A549 (cell line): ENCODE measurements at regions not wholly inside any gene's neighbourhood (a gene's known extent, or its start where the extent isn't known, plus 50 kb on each side); places are given as distances from the start of the nearest gene placed in this dataset.

Experiments
- ATAC-seq, 2 experiments: fragments of 200-7000 bp in 1 of 2; fragments of >200 bp in 1 of 2; cut with Nextera tagmentation in 1 of 2; cut with Tn5 transposase in 1 of 2; 3 replicates each; pipeline versions ENCODE4 v1.8.0 to v1.9.1; 2018 to 2020; ENCODE audit warnings: mild to moderate bottlenecking in 1 of 2, moderate library complexity in 1 of 2
- CTCF ChIA-PET: fragments of 300-600 bp; sonication (Branson Sonifier 250); formaldehyde crosslinking; extraction: SDS; loops from one replicate; lab custom pipeline; 2021; ENCODE audit warnings: antibody characterized with exemption, inconsistent platforms; lab: Yijun Ruan, JAX
- POLR2A ChIA-PET: fragments of 350-600 bp; formaldehyde crosslinking; extraction: SDS; loops from one replicate; lab custom pipeline; 2021; ENCODE audit warnings: antibody characterized with exemption, inconsistent platforms; lab: Yijun Ruan, JAX
- DNase-seq, 2 experiments: peaks; one replicate each; pipeline versions ENCODE4 v3.0.0 to v3.0.0-alpha.2; 2011 to 2016; ENCODE audit warnings: low read depth in 1 of 2, low spot score in 1 of 2
- FAIRE-seq: peaks from 2 replicates; lab custom pipeline; 2011; peaks lifted over from hg19 to GRCh38; lab: Jason Lieb, UNC
- H3K27ac ChIP-seq, 2 experiments: fragments of >200 bp; sonication (Bioruptor Twin); formaldehyde crosslinking; 3 replicates each; pipeline ENCODE4 v1.5.1; 2016 to 2017
- H3K4me1 ChIP-seq: fragments of >200 bp; sonication (Bioruptor Twin); formaldehyde crosslinking; 3 replicates; pipeline ENCODE4 v1.6.1; 2016
- H3K4me2 ChIP-seq: fragments of >200 bp; sonication (Bioruptor Twin); formaldehyde crosslinking; 3 replicates; pipeline ENCODE4 v1.6.1; 2016
- H3K4me3 ChIP-seq: fragments of >200 bp; sonication (Bioruptor Twin); formaldehyde crosslinking; 3 replicates; pipeline ENCODE4 v1.5.1; 2016
- H3K9me3 ChIP-seq: fragments of >200 bp; sonication (Bioruptor Twin); formaldehyde crosslinking; 3 replicates; pipeline ENCODE4 v1.6.1; 2016
- BHLHE40 ChIP-seq: IDR thresholded peaks from 2 replicates; pipeline ENCODE4 v1.6.1; 2012; ENCODE audit warnings: low read depth, low read length, inconsistent platforms
- CBX2 ChIP-seq: fragments of 200-600 bp; sonication (generic); IDR thresholded peaks from 2 replicates; pipeline ENCODE4 v1.6.1; 2016; ENCODE audit warnings: low read depth, mild to moderate bottlenecking, borderline replicate concordance
- CBX8 ChIP-seq: fragments of 200-600 bp; sonication (generic); IDR thresholded peaks from 2 replicates; pipeline ENCODE4 v1.6.1; 2016
- CEBPB ChIP-seq, 2 experiments: fragments of >200 bp in 1 of 2; sonication (Bioruptor Twin) in 1 of 2; formaldehyde crosslinking in 1 of 2; IDR thresholded peaks; 2 replicates each; pipeline ENCODE4 v1.6.1; 2012 to 2016
- CHD4 ChIP-seq: fragments of 200-600 bp; sonication (generic); IDR thresholded peaks from 2 replicates; pipeline ENCODE4 v1.6.1; 2016; ENCODE audit warnings: antibody characterized with exemption, mild to moderate bottlenecking, borderline replicate concordance
- E2F6 ChIP-seq: IDR thresholded peaks from 2 replicates; pipeline ENCODE4 v1.6.1; 2012; ENCODE audit warnings: low read depth, borderline replicate concordance
- EHMT2 ChIP-seq: fragments of 200-600 bp; sonication (generic); IDR thresholded peaks from 2 replicates; pipeline ENCODE4 v1.6.1; 2016; ENCODE audit warnings: antibody characterized with exemption, low read depth, mild to moderate bottlenecking, moderate library complexity
- ESRRA ChIP-seq: fragments of 150-350 bp; IDR thresholded peaks from 2 replicates; pipeline ENCODE4 v1.6.1; 2014; ENCODE audit warnings: mild to moderate bottlenecking, low read length, borderline replicate concordance
- FOSL2 ChIP-seq, 2 experiments: fragments of 450-650 bp in 1 of 2; fragments of >200 bp in 1 of 2; sonication (Bioruptor Twin) in 1 of 2; formaldehyde crosslinking; IDR thresholded peaks; 2 replicates each; pipeline versions ENCODE4 v1.5.0 to v1.6.1; 2016 to 2020; ENCODE audit warnings: mild to moderate bottlenecking in 1 of 2, moderate library complexity in 1 of 2
- FOXS1 ChIP-seq: fragments of 250-450 bp; sonication (Bioruptor Pico); IDR thresholded peaks from 2 replicates; pipeline ENCODE4 v1.5.0; 2020; ENCODE audit warnings: mild to moderate bottlenecking, moderate library complexity
- GATA3 ChIP-seq: IDR thresholded peaks from 2 replicates; pipeline ENCODE4 v1.6.1; 2012; ENCODE audit warnings: borderline replicate concordance
- HDAC2 ChIP-seq: fragments of 200-600 bp; sonication (generic); IDR thresholded peaks from 2 replicates; pipeline ENCODE4 v1.6.1; 2016
- HES2 ChIP-seq: fragments of >200 bp; sonication (Bioruptor Twin); formaldehyde crosslinking; IDR thresholded peaks from 2 replicates; pipeline ENCODE4 v1.6.1; 2016
- HEYL ChIP-seq: fragments of 250-450 bp; sonication (Bioruptor Pico); IDR thresholded peaks from 2 replicates; pipeline ENCODE4 v1.8.0; 2021; ENCODE audit warnings: mild to moderate bottlenecking, moderate library complexity
- HMGXB4 ChIP-seq: fragments of 250-450 bp; sonication (Bioruptor Pico); IDR thresholded peaks from 2 replicates; pipeline ENCODE4 v1.5.0; 2021; ENCODE audit warnings: mild to moderate bottlenecking, moderate library complexity, borderline replicate concordance
- HOXA7 ChIP-seq: fragments of 250-450 bp; sonication (Bioruptor Pico); IDR thresholded peaks from 2 replicates; pipeline ENCODE4 v1.5.0; 2020; ENCODE audit warnings: mild to moderate bottlenecking, moderate library complexity
- HOXB13 ChIP-seq: fragments of 250-450 bp; sonication (Bioruptor Pico); IDR thresholded peaks from 2 replicates; pipeline ENCODE4 v1.5.0; 2020; ENCODE audit warnings: low read depth, mild to moderate bottlenecking, moderate library complexity
- HOXB5 ChIP-seq: fragments of 250-450 bp; sonication (Bioruptor Pico); IDR thresholded peaks from 2 replicates; pipeline ENCODE4 v1.5.0; 2020; ENCODE audit warnings: mild to moderate bottlenecking, moderate library complexity
- JUNB ChIP-seq: fragments of >200 bp; sonication (Bioruptor Twin); formaldehyde crosslinking; IDR thresholded peaks from 2 replicates; pipeline ENCODE4 v1.6.1; 2016
- KDM1A ChIP-seq: fragments of 200-600 bp; sonication (generic); IDR thresholded peaks from 2 replicates; pipeline ENCODE4 v1.6.1; 2016; ENCODE audit warnings: low read depth, mild to moderate bottlenecking
- MAZ ChIP-seq: fragments of 150-350 bp; IDR thresholded peaks from 2 replicates; pipeline ENCODE4 v1.6.1; 2014; ENCODE audit warnings: antibody characterized with exemption, low read depth, low read length, borderline replicate concordance
- MYC ChIP-seq: IDR thresholded peaks from 2 replicates; pipeline ENCODE4 v1.6.1; 2012; ENCODE audit warnings: mild to moderate bottlenecking, inconsistent platforms, low read length, improper control_type of control experiment, borderline replicate concordance
- NFE2L2 ChIP-seq: fragments of 150-350 bp; conservative IDR thresholded peaks from 2 replicates; pipeline ENCODE4 v1.6.1; 2014; ENCODE audit warnings: low read length
- NPAS2 ChIP-seq: fragments of 250-450 bp; sonication (Bioruptor Pico); IDR thresholded peaks from 2 replicates; pipeline ENCODE4 v1.8.0; 2022; ENCODE audit warnings: mild to moderate bottlenecking, moderate library complexity, borderline replicate concordance
- POLR2AphosphoS2 ChIP-seq: conservative IDR thresholded peaks from 2 replicates; pipeline ENCODE4 v1.6.1; 2012; ENCODE audit warnings: low read length, improper control_type of control experiment, inconsistent platforms
- RCOR1 ChIP-seq: fragments of 150-350 bp; IDR thresholded peaks from 2 replicates; pipeline ENCODE4 v1.6.1; 2014; ENCODE audit warnings: antibody characterized with exemption, low read length, low read depth
- SMC3 ChIP-seq: fragments of >200 bp; sonication (Bioruptor Twin); formaldehyde crosslinking; IDR thresholded peaks from 3 replicates; pipeline ENCODE4 v1.6.1; 2018; ENCODE audit warnings: inconsistent platforms
- SREBF2 ChIP-seq: fragments of 450-650 bp; IDR thresholded peaks from 2 replicates; pipeline ENCODE4 v1.6.1; 2014; ENCODE audit warnings: mild to moderate bottlenecking, moderate library complexity
- TP53 ChIP-seq: fragments of 250-450 bp; sonication (Bioruptor Pico); IDR thresholded peaks from 2 replicates; pipeline ENCODE4 v1.5.0; 2021; ENCODE audit warnings: mild to moderate bottlenecking, moderate library complexity
- USF2 ChIP-seq: fragments of 450-650 bp; IDR thresholded peaks from 2 replicates; pipeline ENCODE4 v1.6.1; 2014; ENCODE audit warnings: antibody characterized with exemption
- ZFP36 ChIP-seq: fragments of 450-650 bp; IDR thresholded peaks from 2 replicates; pipeline ENCODE4 v1.6.1; 2014; ENCODE audit warnings: borderline replicate concordance; ENCODE audit not compliant: partially characterized antibody
- ZSCAN20 ChIP-seq: fragments of 250-450 bp; sonication (Bioruptor Pico); IDR thresholded peaks from 2 replicates; pipeline ENCODE4 v1.8.0; 2022; ENCODE audit warnings: mild to moderate bottlenecking, moderate library complexity
- WGBS: methylation state at CpG from one replicate; pipeline ENCODE4 v1.1.6; 2017; ENCODE audit errors: missing lambda C conversion rate; 5-methylcytosine and 5-hydroxymethylcytosine counted together

- DNase-seq = no peak
- POLR2A ChIA-PET = no interaction called here
- Histone ChIP-seq H3K9me3 (no peaks in the 10 kb centered on the region), H3K4me1 (no peaks in the 10 kb centered on the region), H3K4me3 (no peak overlapping the region), H3K27ac (no peak overlapping the region), H3K4me2 (no peak overlapping the region)
- TF ChIP-seq JUNB = no peak
- no peak for TF ChIP-seq KDM1A
- TF ChIP-seq NFE2L2 = no peak
- no peak for TF ChIP-seq USF2
- no peak for TF ChIP-seq CBX8
- TF ChIP-seq HES2 = no peak
- TF ChIP-seq HDAC2 = no peak
- no peak for TF ChIP-seq TP53 (CRISPR knock-in tag)
- no peak for TF ChIP-seq EHMT2
- TF ChIP-seq RCOR1 = no peak
- no peak for TF ChIP-seq SREBF2
- TF ChIP-seq CEBPB (IDR thresholded peaks at IDR 0.05) = no peak
- CTCF ChIA-PET = no interaction called here
- no peak for ATAC-seq
- FAIRE-seq = no peak
- WGBS = 45% methylated on average over 5 of the region's 5 CpGs
Observed at GRCh38 chr22:22946131-22946530, 58.5 kb downstream of the IGLL5 start.

- ChIA-PET POLR2A (no interaction called here), CTCF (interaction anchor here (0.9 to 1.8 kb wide), 4 partner anchors 10 to 485 kb away, joined by 3 to 7 read pairs (median 4); no protein-coding TSS in a partner anchor)
- no peak overlapping the region for H3K4me2 ChIP-seq
- no peaks in the 10 kb centered on the region for H3K9me3 ChIP-seq
- no peak overlapping the region for H3K27ac ChIP-seq
- ATAC-seq (no peak), FAIRE-seq (no peak), DNase-seq (no peak)
- H3K4me3 ChIP-seq = no peak overlapping the region
- WGBS = 40% methylated on average over 7 of the region's 10 CpGs
- H3K4me1 ChIP-seq = no peaks in the 10 kb centered on the region
- no peak for TF ChIP-seq MAZ
- no peak for TF ChIP-seq HMGXB4 (CRISPR knock-in tag)
- no peak for TF ChIP-seq MYC
- no peak for TF ChIP-seq HOXA7 (CRISPR knock-in tag)
- no peak for TF ChIP-seq HDAC2
- no peak for TF ChIP-seq CHD4
- no peak for TF ChIP-seq SREBF2
- TF ChIP-seq JUNB = no peak
- no peak for TF ChIP-seq NPAS2 (CRISPR knock-in tag)
- TF ChIP-seq HOXB13 (CRISPR knock-in tag) = no peak
- no peak for TF ChIP-seq HEYL (CRISPR knock-in tag)
- TF ChIP-seq CEBPB (IDR thresholded peaks at IDR 0.05) = no peak
Observed at GRCh38 chr22:22948651-22949571, 61.3 kb downstream of the IGLL5 start.

GRCh38 chr22:22949953-22950352 is 62.3 kb downstream of the IGLL5 start:
- no peaks in the 10 kb centered on the region for H3K4me1 ChIP-seq
- TF ChIP-seq ZFP36 (no peak), FOSL2 (IDR thresholded peaks at IDR 0.05) (no peak), FOSL2 (CRISPR knock-in tag; IDR thresholded peaks at IDR 0.05) (no peak), ZSCAN20 (CRISPR knock-in tag) (no peak), HOXB5 (CRISPR knock-in tag) (no peak), POLR2AphosphoS2 (no peak), CHD4 (no peak), ESRRA (no peak), GATA3 (no peak), CBX2 (no peak), BHLHE40 (no peak), FOXS1 (CRISPR knock-in tag) (no peak), KDM1A (no peak), E2F6 (no peak), SMC3 (no peak), HDAC2 (no peak), SREBF2 (no peak)
- no peak overlapping the region for H3K4me2 ChIP-seq
- WGBS = 50% methylated on average over 1 of the region's 1 CpG
- no peak for DNase-seq
- H3K9me3 ChIP-seq = no peaks in the 10 kb centered on the region
- no peak overlapping the region for H3K27ac ChIP-seq
- no peak overlapping the region for H3K4me3 ChIP-seq
- ChIA-PET POLR2A (no interaction called here), CTCF (interaction anchor here (1.6 to 1.8 kb wide), 2 partner anchors 9 to 10 kb away, joined by 5 to 6 read pairs; no protein-coding TSS in a partner anchor)
- FAIRE-seq = no peak
- no peak for ATAC-seq
